ENCODE measurements at regions not wholly inside any gene's neighbourhood (a gene's known extent, or its start where the extent isn't known, plus 50 kb on each side); places are given as distances from the start of the nearest gene placed in this dataset.

GRCh38 chr12:58026897-58027891 is 85.8 kb downstream of the ATP23 start:
- TF ChIP-seq CTCF (conservative IDR thresholded peaks at IDR 0.05): no peak
- Mint-ChIP-seq H3K4me3 (no peak overlapping the region), H3K27me3 (no peaks in the 10 kb centered on the region), H3K36me3 (no peaks in the 10 kb centered on the region), H3K27ac (no peak overlapping the region), H3K9me3 (peaks cover 5% of the 10 kb centered on the region), H3K4me1 (ENCODE audit: unreplicated experiment) (no peaks in the 10 kb centered on the region)
- no peak for DNase-seq (ENCODE audit: extremely low spot score, unreplicated experiment)

GRCh38 chr12:58028294-58028693 is 86.9 kb downstream of the ATP23 start:
- H3K4me3 Mint-ChIP-seq: no peak overlapping the region
- no peak overlapping the region for H3K27ac Mint-ChIP-seq
- TF ChIP-seq CTCF (conservative IDR thresholded peaks at IDR 0.05): no peak
- no peaks in the 10 kb centered on the region for H3K27me3 Mint-ChIP-seq
- no peaks in the 10 kb centered on the region for H3K36me3 Mint-ChIP-seq
- DNase-seq (ENCODE audit: extremely low spot score, unreplicated experiment): no peak
- H3K9me3 Mint-ChIP-seq: peaks cover 5% of the 10 kb centered on the region
- no peaks in the 10 kb centered on the region for H3K4me1 Mint-ChIP-seq (ENCODE audit: unreplicated experiment)

GRCh38 chr12:58029260-58029659 is 87.9 kb downstream of the ATP23 start:
- H3K27ac Mint-ChIP-seq: no peak overlapping the region
- H3K36me3 Mint-ChIP-seq: no peaks in the 10 kb centered on the region
- no peaks in the 10 kb centered on the region for H3K4me1 Mint-ChIP-seq (ENCODE audit: unreplicated experiment)
- H3K27me3 Mint-ChIP-seq: no peaks in the 10 kb centered on the region
- TF ChIP-seq CTCF (conservative IDR thresholded peaks at IDR 0.05): no peak
- no peak overlapping the region for H3K4me3 Mint-ChIP-seq
- H3K9me3 Mint-ChIP-seq: peaks cover 5% of the 10 kb centered on the region
- no peak for DNase-seq (ENCODE audit: extremely low spot score, unreplicated experiment)

- Mint-ChIP-seq H3K4me1 (ENCODE audit: unreplicated experiment) (peaks cover 5% of the 10 kb centered on the region), H3K27ac (no peak overlapping the region), H3K9me3 (peaks cover 10% of the 10 kb centered on the region), H3K36me3 (peaks cover 4% of the 10 kb centered on the region), H3K27me3 (no peaks in the 10 kb centered on the region), H3K4me3 (no peak overlapping the region)
- DNase-seq (ENCODE audit: extremely low spot score, unreplicated experiment): no peak
- no peak for TF ChIP-seq CTCF (conservative IDR thresholded peaks at IDR 0.05)
These were observed 89.4 kb downstream of the ATP23 start for GRCh38 chr12:58030566-58031279.

DNA sequence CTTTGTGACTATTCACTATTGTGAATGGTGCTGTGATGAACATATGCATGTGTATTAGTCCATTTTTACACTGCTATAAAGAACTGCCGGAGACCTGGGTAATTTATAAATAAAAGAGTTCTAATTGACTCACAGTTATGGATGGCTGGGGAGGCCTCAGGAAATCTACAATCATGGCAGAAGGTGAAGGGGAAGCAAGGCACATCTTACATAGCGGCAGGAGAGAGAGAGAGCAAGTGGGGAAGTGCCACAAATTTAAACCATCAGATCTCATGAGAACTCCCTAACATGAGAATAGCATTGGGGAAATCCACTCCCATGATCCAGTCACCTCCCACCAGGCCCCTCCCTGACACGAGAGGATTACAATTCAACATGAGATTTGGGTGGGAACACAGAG is 90.8 kb downstream of the ATP23 start:
- peaks cover 5% of the 10 kb centered on the region for H3K4me1 Mint-ChIP-seq (ENCODE audit: unreplicated experiment)
- H3K4me3 Mint-ChIP-seq: no peak overlapping the region
- no peak overlapping the region for H3K27ac Mint-ChIP-seq
- DNase-seq (ENCODE audit: extremely low spot score, unreplicated experiment): no peak
- TF ChIP-seq CTCF (conservative IDR thresholded peaks at IDR 0.05): no peak
- peaks cover 4% of the 10 kb centered on the region for H3K36me3 Mint-ChIP-seq
- H3K27me3 Mint-ChIP-seq: no peaks in the 10 kb centered on the region
- peaks cover 19% of the 10 kb centered on the region for H3K9me3 Mint-ChIP-seq

Data from type B pancreatic cell (in vitro differentiated cells).